GM12801 (cell line): ENCODE measurements at regions not wholly inside any gene's neighbourhood (a gene's known extent, or its start where the extent isn't known, plus 50 kb on each side); places are given as distances from the start of the nearest gene placed in this dataset.

ENCODE experiments used
- CTCF ChIP-seq: IDR thresholded peaks from one replicate; pipeline ENCODE4 v1.5.1; 2011; ENCODE audit warnings: control low read depth; ENCODE audit not compliant: insufficient read length; ENCODE audit errors: extremely low read depth

GRCh38 chr1:29804181-29804899 lies 568.0 kb downstream of the PTPRU start:
- no peak for TF ChIP-seq CTCF

GRCh38 chr1:29803486-29803885 lies 567.2 kb downstream of the PTPRU start:
- TF ChIP-seq CTCF = no peak

- TF ChIP-seq CTCF = no peak
Observed at GRCh38 chr1:29802181-29803068, 566.1 kb downstream of the PTPRU start.

DNA sequence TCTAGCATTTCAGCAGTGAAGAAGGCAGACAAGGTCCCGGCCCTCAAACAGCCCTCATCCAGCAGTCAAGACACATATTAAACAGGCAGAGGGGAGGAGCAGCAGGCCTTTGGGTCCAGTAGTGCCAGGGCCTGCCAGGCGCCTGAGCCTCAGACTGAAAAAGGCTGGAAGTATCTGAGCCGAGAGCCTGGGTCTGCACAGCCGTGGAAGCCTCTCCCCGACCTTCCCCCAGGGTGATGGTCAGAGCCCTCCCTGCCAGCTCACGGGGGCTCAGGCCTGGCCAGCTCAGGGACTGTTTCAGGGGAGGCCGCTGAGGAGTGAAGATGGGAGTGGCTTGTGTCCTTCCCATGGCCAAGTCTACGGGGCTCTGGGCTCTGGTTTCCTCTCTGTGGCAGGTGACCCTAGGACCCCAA lies 565.2 kb downstream of the PTPRU start:
- TF ChIP-seq CTCF = no peak

GRCh38 chr1:29801003-29801402 lies 564.7 kb downstream of the PTPRU start:
- no peak for TF ChIP-seq CTCF

DNA sequence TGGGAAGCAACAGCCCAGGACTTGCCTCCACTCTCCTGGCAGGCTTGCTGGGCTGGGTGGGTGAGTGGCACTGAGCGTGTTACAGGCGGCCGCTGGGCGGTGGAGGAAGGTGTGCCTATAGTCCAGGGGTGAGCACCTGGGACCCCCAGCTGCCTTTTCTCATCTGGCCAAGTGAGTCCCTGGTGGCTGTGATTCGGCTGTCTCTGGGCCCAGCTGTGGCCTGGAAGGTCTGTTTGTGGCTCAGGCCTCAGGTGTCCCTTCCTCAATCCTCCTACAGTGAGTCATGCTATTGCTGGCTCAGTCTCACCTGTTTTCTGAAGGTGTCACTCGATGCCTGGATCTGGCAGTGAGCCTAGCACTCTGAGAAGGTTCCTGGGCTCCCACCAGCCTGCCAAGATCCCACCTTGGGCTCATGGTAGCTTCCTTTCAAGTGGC lies 564.2 kb downstream of the PTPRU start:
- TF ChIP-seq CTCF = no peak

GRCh38 chr1:29800120-29800519 lies 563.8 kb downstream of the PTPRU start:
- TF ChIP-seq CTCF = no peak
